Right cardiac atrium (tissue), 5 donors: ENCODE measurements at regions not wholly inside any gene's neighbourhood (a gene's known extent, or its start where the extent isn't known, plus 50 kb on each side); places are given as distances from the start of the nearest gene placed in this dataset.
"Not testable (repeated sequence)": the region's sequence is repeated elsewhere in the genome, so short reads cannot be mapped to it uniquely, and the experiment has no call there.

Experiments
- ATAC-seq, 2 donors: fragments of 200-7000 bp; cut with Tn5 transposase; one replicate each; pipeline versions ENCODE4 v1.8.0 to v1.9.1; 2020; ENCODE audit warnings: moderate library complexity in 2 of 2, mild to moderate bottlenecking in 1 of 2
- DNase-seq, 3 donors: peaks; one replicate each; pipeline ENCODE4 v3.0.0-alpha.2; 2020
- H3K27ac ChIP-seq: one replicate; pipeline ENCODE4 v1.5.1; 2013; ENCODE audit warnings: mild to moderate bottlenecking, low read length, control low read depth, moderate library complexity
- H3K27me3 ChIP-seq: one replicate; pipeline ENCODE4 v1.6.1; 2013; ENCODE audit not compliant: control insufficient read depth, insufficient read depth
- H3K4me1 ChIP-seq: one replicate; pipeline ENCODE4 v1.6.1; 2013; ENCODE audit warnings: low read length; ENCODE audit not compliant: control insufficient read depth, insufficient read depth
- H3K4me3 ChIP-seq: one replicate; pipeline ENCODE4 v1.5.1; 2013; ENCODE audit warnings: low read length, control low read depth
- H3K9me3 ChIP-seq: one replicate; pipeline ENCODE4 v1.6.1; 2013; ENCODE audit warnings: low read length; ENCODE audit not compliant: control insufficient read depth
- WGBS: extraction: QIAGEN DNeasy Blood & Tissue Kit; methylation state at CpG from one replicate; pipeline ENCODE4 v1.1.7; 2013; 5-methylcytosine and 5-hydroxymethylcytosine counted together
- intact Hi-C, 4 donors: fragments of 100-400 bp; cut with DNase I; formaldehyde crosslinking; loops; one replicate each; pipeline versions ENCODE4 v1.11.0 to v1.14.0; 2022 to 2023
- donor health status: healthy with polysubstance abuse.
- donor health status: DM: no; HTN: yes; CAD: no.
- donor health status: DM: no; HTN: no; CAD: no.
- donor health status: DM: no; HTN: yes; CAD: no; lungs with severe emphysema.
- donor health status: DM: yes; HTN: yes; CAD: no.

- intact Hi-C loops, result loop anchor here in 3 of 4 donors (2.0 to 10.0 kb wide), 4 partner anchors 252 to 478 kb away; no protein-coding TSS in a partner anchor
- peak; percentile 26 to 62 (median 51) for DNase-seq
- H3K4me3 ChIP-seq, result no peak overlapping the region
Observed at GRCh38 chr16:10256784-10257641, 74.8 kb upstream of the GRIN2A start.

GRCh38 chr16:10257642-10258251, 75.5 kb upstream of the GRIN2A start:
- not testable (repeated sequence) for H3K4me1 ChIP-seq, H3K27me3 ChIP-seq, ATAC-seq, DNase-seq, H3K9me3 ChIP-seq, H3K27ac ChIP-seq, H3K4me3 ChIP-seq
- intact Hi-C loops, result loop anchor here in 3 of 4 donors (2.0 to 10.0 kb wide), 4 partner anchors 251 to 477 kb away; no protein-coding TSS in a partner anchor
- 77% methylated on average over 10 of the region's 10 CpGs for WGBS

More at GRCh38 chr16:10256784-10257641, 74.8 kb upstream of the GRIN2A start:
- H3K9me3 ChIP-seq, result no peaks in the 10 kb centered on the region
- no peak overlapping the region for H3K27ac ChIP-seq
- ATAC-seq, result peak in 1 of 2 donors; percentile 77
- 19% methylated on average over 17 of the region's 17 CpGs for WGBS
- no peaks in the 10 kb centered on the region for H3K4me1 ChIP-seq
- no peaks in the 10 kb centered on the region for H3K27me3 ChIP-seq

- H3K4me1 ChIP-seq, H3K9me3 ChIP-seq, H3K4me3 ChIP-seq, H3K27ac ChIP-seq, DNase-seq, H3K27me3 ChIP-seq, ATAC-seq: not testable (repeated sequence)
- WGBS, result 70% methylated on average over 10 of the region's 10 CpGs
- intact Hi-C loops, result loop anchor here in 3 of 4 donors (5.0 to 10.0 kb wide), 2 partner anchors 253 to 476 kb away; no protein-coding TSS in a partner anchor
Observed at GRCh38 chr16:10258930-10259603, 76.8 kb upstream of the GRIN2A start.

GRCh38 chr16:10261077-10261476, 78.8 kb upstream of the GRIN2A start:
- Histone ChIP-seq H3K4me1 (no peaks in the 10 kb centered on the region), H3K9me3 (no peaks in the 10 kb centered on the region), H3K27ac (no peak overlapping the region), H3K27me3 (no peaks in the 10 kb centered on the region), H3K4me3 (no peak overlapping the region)
- 36% methylated on average over 11 of the region's 11 CpGs for WGBS
- intact Hi-C loops, result no loop called here
- ATAC-seq, result no peak
- DNase-seq, result no peak

- DNase-seq, H3K9me3 ChIP-seq, H3K4me3 ChIP-seq, H3K27me3 ChIP-seq, intact Hi-C loops, H3K4me1 ChIP-seq, ATAC-seq, H3K27ac ChIP-seq: not testable (repeated sequence)
- 29% methylated on average over 6 of the region's 6 CpGs for WGBS
Observed at GRCh38 chr16:10261526-10261925, 79.3 kb upstream of the GRIN2A start.

- no peak overlapping the region for H3K4me3 ChIP-seq
- no peak for ATAC-seq
- no peaks in the 10 kb centered on the region for H3K9me3 ChIP-seq
- H3K27ac ChIP-seq, result no peak overlapping the region
- no peak for DNase-seq
- 87% methylated on average over 7 of the region's 7 CpGs for WGBS
- H3K4me1 ChIP-seq, result no peaks in the 10 kb centered on the region
- no peaks in the 10 kb centered on the region for H3K27me3 ChIP-seq
- intact Hi-C loops, result no loop called here
Observed at GRCh38 chr16:10262377-10263132, 80.3 kb upstream of the GRIN2A start.

GRCh38 chr16:10265770-10266615, 83.8 kb upstream of the GRIN2A start:
- DNase-seq, result no peak

GRCh38 chr16:10266809-10267208, 84.6 kb upstream of the GRIN2A start:
- ATAC-seq, result no peak
- H3K27ac ChIP-seq, result no peak overlapping the region
- H3K4me3 ChIP-seq, result no peak overlapping the region
- no peaks in the 10 kb centered on the region for H3K9me3 ChIP-seq
- DNase-seq, result no peak
- intact Hi-C loops, result no loop called here
- H3K4me1 ChIP-seq, result no peaks in the 10 kb centered on the region
- 83% methylated on average over 5 of the region's 5 CpGs for WGBS
- H3K27me3 ChIP-seq, result no peaks in the 10 kb centered on the region

More at GRCh38 chr16:10265770-10266615, 83.8 kb upstream of the GRIN2A start:
- Histone ChIP-seq H3K9me3 (no peaks in the 10 kb centered on the region), H3K4me1 (no peaks in the 10 kb centered on the region), H3K27ac (no peak overlapping the region), H3K4me3 (no peak overlapping the region), H3K27me3 (no peaks in the 10 kb centered on the region)
- intact Hi-C loops, result no loop called here
- no peak for ATAC-seq
- 74% methylated on average over 11 of the region's 11 CpGs for WGBS

- Histone ChIP-seq H3K4me1 (no peaks in the 10 kb centered on the region), H3K27me3 (no peaks in the 10 kb centered on the region), H3K4me3 (no peak overlapping the region), H3K9me3 (no peaks in the 10 kb centered on the region), H3K27ac (no peak overlapping the region)
- DNase-seq (no peak), ATAC-seq (no peak)
- 96% methylated on average over 1 of the region's 1 CpG for WGBS
- intact Hi-C loops, result no loop called here
Observed at GRCh38 chr16:10269632-10270031, 87.4 kb upstream of the GRIN2A start.
